HCT116 (cell line): ENCODE measurements at regions not wholly inside any gene's neighbourhood (a gene's known extent, or its start where the extent isn't known, plus 50 kb on each side); places are given as distances from the start of the nearest gene placed in this dataset.

Experiments
- ATAC-seq: fragments of 200-7000 bp; cut with Tn5 transposase; 2 replicates; pipeline ENCODE4 v1.9.1; 2020; ENCODE audit warnings: mild to moderate bottlenecking, moderate library complexity
- BruUV-seq: library from RNA; stranded (reverse); fragments of 400-500 nt; replicated peaks from 2 replicates; lab custom pipeline; 2021; lab: Mats Ljungman, UMichigan
- CTCF ChIA-PET: fragments of 300-600 bp; sonication (Branson Sonifier 250); formaldehyde crosslinking; loops from one replicate; lab custom pipeline; 2021; ENCODE audit warnings: antibody characterized with exemption; lab: Charles Lee
- POLR2A ChIA-PET: fragments of 300-600, 350-600 bp; sonication (Branson Sonifier 250); formaldehyde crosslinking; loops from one replicate; lab custom pipeline; 2021; ENCODE audit warnings: antibody characterized with exemption; lab: Charles Lee
- RAD21 ChIA-PET, 2 experiments: fragments of 300-600 bp; sonication (Branson Sonifier 250); formaldehyde crosslinking; loops; one replicate each; lab custom pipeline; 2023; ENCODE audit warnings: low total read pairs in 2 of 2; ENCODE audit not compliant: uncharacterized antibody in 2 of 2, unreplicated experiment in 2 of 2, low non-redundant PET in 1 of 2; lab: Charles Lee
- DNase-seq: peaks from one replicate; pipeline ENCODE4 v3.0.0-alpha.2; 2010; ENCODE audit warnings: low read depth, low spot score
- H2AFZ ChIP-seq: fragments of 200-600 bp; shearing (Covaris generic), sonication (generic); 2 replicates; pipeline ENCODE4 v1.6.1; 2017; ENCODE audit warnings: low read depth, mixed run types, mixed read lengths, antibody characterized with exemption, low read length; ENCODE audit not compliant: poor library complexity, severe bottlenecking
- H3K27ac ChIP-seq: 2 replicates; pipeline ENCODE4 v1.5.1; 2012; ENCODE audit warnings: low read depth, low read length
- H3K27me3 ChIP-seq: fragments of 200-600 bp; sonication (generic); 2 replicates; pipeline ENCODE4 v1.6.1; 2016; ENCODE audit warnings: mixed run types, low read length, mixed read lengths; ENCODE audit not compliant: insufficient read depth
- H3K36me3 ChIP-seq, 2 experiments: fragments of 200-500 bp in 1 of 2; fragments of 200-600 bp in 1 of 2; sonication (Bioruptor generic) in 1 of 2; sonication (generic) in 1 of 2; 2 replicates each; pipeline versions ENCODE4 v1.5.1 to v1.6.1; 2014 to 2016; ENCODE audit warnings: low read length in 2 of 2, inconsistent platforms in 1 of 2, mixed read lengths in 1 of 2, mixed run types in 1 of 2; ENCODE audit not compliant: insufficient read depth in 2 of 2, control insufficient read depth in 1 of 2
- H3K4me1 ChIP-seq, 2 experiments: fragments of 200-600 bp in 1 of 2; sonication (generic) in 1 of 2; 2 replicates each; pipeline versions ENCODE4 v1.5.1 to v1.6.1; 2012 to 2017; ENCODE audit warnings: low read length in 2 of 2, inconsistent platforms in 1 of 2, mild to moderate bottlenecking in 1 of 2, mixed read lengths in 1 of 2, mixed run types in 1 of 2, moderate library complexity in 1 of 2; ENCODE audit not compliant: insufficient read depth in 2 of 2, control insufficient read depth in 1 of 2
- H3K4me2 ChIP-seq: fragments of 200-600 bp; sonication (generic); 2 replicates; pipeline ENCODE4 v1.6.1; 2017; ENCODE audit warnings: mixed run types, low read length, mixed read lengths
- H3K4me3 ChIP-seq, 2 experiments: fragments of 200-600 bp in 1 of 2; sonication (generic) in 1 of 2; replicated peaks in 1 of 2; 2 replicates each; pipeline ENCODE4 v1.5.1; 2011 to 2016; ENCODE audit warnings: low read length in 2 of 2, control low read depth in 1 of 2, low read depth in 1 of 2, mild to moderate bottlenecking in 1 of 2, mixed read lengths in 1 of 2, mixed run types in 1 of 2
- H3K79me2 ChIP-seq: fragments of 200-600 bp; sonication (generic); 2 replicates; pipeline ENCODE4 v1.6.1; 2017; ENCODE audit warnings: mild to moderate bottlenecking, mixed run types, low read length, moderate library complexity, mixed read lengths; ENCODE audit not compliant: insufficient read depth
- H3K9ac ChIP-seq: fragments of 200-600 bp; sonication (generic); 2 replicates; pipeline ENCODE4 v1.6.1; 2016; ENCODE audit warnings: low read length, mixed read lengths
- H3K9me2 ChIP-seq: fragments of 200-600 bp; sonication (generic), shearing (Covaris generic); 2 replicates; pipeline ENCODE4 v1.6.1; 2017; ENCODE audit warnings: mixed run types, mild to moderate bottlenecking, moderate library complexity; ENCODE audit not compliant: insufficient read depth
- H3K9me3 ChIP-seq, 2 experiments: fragments of 200-500 bp in 1 of 2; fragments of 200-600 bp in 1 of 2; sonication (Bioruptor generic) in 1 of 2; sonication (generic) in 1 of 2; 2 replicates each; pipeline ENCODE4 v1.6.1; 2014 to 2017; ENCODE audit warnings: low read length in 2 of 2, mixed read lengths in 2 of 2, inconsistent platforms in 1 of 2, low read depth in 1 of 2, mild to moderate bottlenecking in 1 of 2, mixed run types in 1 of 2, moderate library complexity in 1 of 2; ENCODE audit not compliant: control insufficient read depth in 1 of 2, insufficient read depth in 1 of 2
- H4K20me1 ChIP-seq: fragments of 200-600 bp; sonication (generic), shearing (Covaris generic); 2 replicates; pipeline ENCODE4 v1.6.1; 2017; ENCODE audit warnings: mixed run types, mild to moderate bottlenecking, moderate library complexity; ENCODE audit not compliant: insufficient read depth
- ATF3 ChIP-seq: IDR thresholded peaks from 2 replicates; pipeline ENCODE4 v1.6.1; 2012
- FOSL1 ChIP-seq: IDR thresholded peaks from 2 replicates; pipeline ENCODE4 v1.6.1; 2012; ENCODE audit warnings: low read depth
- POLR2A ChIP-seq: IDR thresholded peaks from 2 replicates; pipeline ENCODE4 v1.7.0; 2011; ENCODE audit warnings: borderline replicate concordance; ENCODE audit not compliant: insufficient read depth, insufficient read length; ENCODE audit errors: extremely low read depth
- REST ChIP-seq: IDR thresholded peaks from 2 replicates; pipeline ENCODE4 v1.6.1; 2012; ENCODE audit warnings: low read depth
- SIN3A ChIP-seq: IDR thresholded peaks from 2 replicates; pipeline ENCODE4 v1.6.1; 2012; ENCODE audit warnings: low read depth
- TCF7L2 ChIP-seq: IDR thresholded peaks from 2 replicates; pipeline ENCODE4 v1.7.0; 2011; ENCODE audit warnings: borderline replicate concordance, inconsistent platforms; ENCODE audit not compliant: insufficient read depth, insufficient read length; ENCODE audit errors: extremely low read depth
- ZNF274 ChIP-seq: fragments of 200-500 bp; sonication (Bioruptor generic); IDR thresholded peaks from 2 replicates; pipeline ENCODE4 v1.6.1; 2014; ENCODE audit warnings: mild to moderate bottlenecking, low read depth, low read length, inconsistent platforms
- intact Hi-C: fragments of 100-400 bp; cut with micrococcal nuclease; formaldehyde crosslinking; loops from 2 replicates; pipeline ENCODE4 v1.10.0; 2022
- TF ChIP-seq, protein P1 (sequence below): IDR thresholded peaks from 2 replicates; pipeline ENCODE4 v1.6.1; 2012

DNA sequence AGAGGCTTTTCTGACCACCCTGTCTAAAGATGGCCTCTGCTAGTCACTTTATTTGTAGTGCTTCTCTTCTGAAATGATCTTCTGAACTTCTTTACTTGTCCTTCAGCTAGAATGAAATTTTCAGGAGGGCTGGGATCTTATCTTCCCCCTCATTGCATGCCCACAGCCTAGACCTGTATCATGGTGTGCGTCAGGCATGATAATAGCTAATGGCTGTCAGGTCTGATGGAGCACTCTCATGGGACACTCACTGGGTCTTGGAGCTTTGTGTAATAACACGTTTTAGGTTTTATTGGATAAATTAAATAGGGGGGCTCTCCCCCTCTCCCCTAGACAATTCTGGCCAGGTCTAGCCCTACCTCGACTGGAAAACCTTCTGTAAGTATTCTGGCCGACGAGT, 97.1 kb upstream of the NRXN3 start:
- H3K4me3 ChIP-seq, result no peak overlapping the region
- no peaks in the 10 kb centered on the region for H4K20me1 ChIP-seq
- H3K27ac ChIP-seq, result no peak overlapping the region
- intact Hi-C loops, result no loop called here
- no peaks in the 10 kb centered on the region for H3K9me3 ChIP-seq
- CTCF ChIA-PET, result interaction anchor here (1.1 to 2.8 kb wide), 2 partner anchors 33 to 51 kb away, joined by 4 to 8 read pairs; no protein-coding TSS in a partner anchor
- H3K4me2 ChIP-seq, result no peak overlapping the region
- ATAC-seq, result no peak
- H3K4me1 ChIP-seq, result no peaks in the 10 kb centered on the region
- no peaks in the 10 kb centered on the region for H3K36me3 ChIP-seq
- no TSS peak for BruUV-seq
- H3K9me2 ChIP-seq, result no peaks in the 10 kb centered on the region
- RAD21 ChIA-PET, result no interaction called here
- no peaks in the 10 kb centered on the region for H3K79me2 ChIP-seq
- DNase-seq, result no peak
- peaks cover 5% of the 10 kb centered on the region; the same call in 1 of the 2 replicates for H3K27me3 ChIP-seq
- TF ChIP-seq FOSL1, result no peak
- TF ChIP-seq REST, result no peak
- TF ChIP-seq ATF3, result no peak
- TF ChIP-seq SIN3A, result no peak
- no peak for TF ChIP-seq TCF7L2
- TF ChIP-seq POLR2A, result no peak
- TF ChIP-seq, protein P1, sequence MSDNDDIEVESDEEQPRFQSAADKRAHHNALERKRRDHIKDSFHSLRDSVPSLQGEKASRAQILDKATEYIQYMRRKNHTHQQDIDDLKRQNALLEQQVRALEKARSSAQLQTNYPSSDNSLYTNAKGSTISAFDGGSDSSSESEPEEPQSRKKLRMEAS, result no peak
- no peak for TF ChIP-seq ZNF274
- H2AFZ ChIP-seq, result no peak overlapping the region
- H3K9ac ChIP-seq, result no peak overlapping the region
- POLR2A ChIA-PET, result no interaction called here
